ENCODE measurements at regions not wholly inside any gene's neighbourhood (a gene's known extent, or its start where the extent isn't known, plus 50 kb on each side); places are given as distances from the start of the nearest gene placed in this dataset.
"Not testable (repeated sequence)": the region's sequence is repeated elsewhere in the genome, so short reads cannot be mapped to it uniquely, and the experiment has no call there.

- no peak overlapping the region for H3K27ac ChIP-seq (ENCODE audit: low read length)
- no peaks in the 10 kb centered on the region for H3K9me3 ChIP-seq (ENCODE audit: control insufficient read depth in 2 of 2, low read length in 2 of 2)
- H3K4me3 ChIP-seq (ENCODE audit: low read length in 2 of 2) = no peak overlapping the region
- H3K4me1 ChIP-seq (ENCODE audit: control insufficient read depth, insufficient read depth, low read length) = no peaks in the 10 kb centered on the region
- H3K9ac ChIP-seq (ENCODE audit: low read length in 2 of 2) = no peak overlapping the region
- H3K36me3 ChIP-seq (ENCODE audit: control insufficient read depth in 2 of 2, insufficient read depth in 2 of 2, low read length in 2 of 2) = no peaks in the 10 kb centered on the region
- H3K27me3 ChIP-seq (ENCODE audit: control insufficient read depth in 1 of 2, insufficient read depth in 2 of 2, low read length in 2 of 2) = no peaks in the 10 kb centered on the region
Measured at GRCh38 chr11:22920939-22921565, 60.8 kb upstream of the CCDC179 start.

- Histone ChIP-seq H3K9me3 (ENCODE audit: control insufficient read depth in 2 of 2, low read length in 2 of 2) (no peaks in the 10 kb centered on the region), H3K4me3 (ENCODE audit: low read length in 2 of 2) (no peak overlapping the region), H3K36me3 (ENCODE audit: control insufficient read depth in 2 of 2, insufficient read depth in 2 of 2, low read length in 2 of 2) (no peaks in the 10 kb centered on the region), H3K4me1 (ENCODE audit: control insufficient read depth, insufficient read depth, low read length) (no peaks in the 10 kb centered on the region), H3K27ac (ENCODE audit: low read length) (no peak overlapping the region), H3K27me3 (ENCODE audit: control insufficient read depth in 1 of 2, insufficient read depth in 2 of 2, low read length in 2 of 2) (no peaks in the 10 kb centered on the region), H3K9ac (ENCODE audit: low read length in 2 of 2) (no peak overlapping the region)
Measured at GRCh38 chr11:22922672-22923071, 62.4 kb upstream of the CCDC179 start.

- Histone ChIP-seq H3K4me1 (ENCODE audit: control insufficient read depth, insufficient read depth, low read length) (no peaks in the 10 kb centered on the region), H3K4me3 (ENCODE audit: low read length in 2 of 2) (no peak overlapping the region), H3K27me3 (ENCODE audit: control insufficient read depth in 1 of 2, insufficient read depth in 2 of 2, low read length in 2 of 2) (no peaks in the 10 kb centered on the region), H3K36me3 (ENCODE audit: control insufficient read depth in 2 of 2, insufficient read depth in 2 of 2, low read length in 2 of 2) (no peaks in the 10 kb centered on the region), H3K9me3 (ENCODE audit: control insufficient read depth in 2 of 2, low read length in 2 of 2) (no peaks in the 10 kb centered on the region), H3K9ac (ENCODE audit: low read length in 2 of 2) (no peak overlapping the region), H3K27ac (ENCODE audit: low read length) (no peak overlapping the region)
Measured at GRCh38 chr11:22923561-22923960, 63.3 kb upstream of the CCDC179 start.

- H3K27me3 ChIP-seq (ENCODE audit: control insufficient read depth in 1 of 2, insufficient read depth in 2 of 2, low read length in 2 of 2) = no peaks in the 10 kb centered on the region
- no peaks in the 10 kb centered on the region for H3K36me3 ChIP-seq (ENCODE audit: control insufficient read depth in 2 of 2, insufficient read depth in 2 of 2, low read length in 2 of 2)
- no peak overlapping the region for H3K27ac ChIP-seq (ENCODE audit: low read length)
- no peaks in the 10 kb centered on the region for H3K9me3 ChIP-seq (ENCODE audit: control insufficient read depth in 2 of 2, low read length in 2 of 2)
- no peaks in the 10 kb centered on the region for H3K4me1 ChIP-seq (ENCODE audit: control insufficient read depth, insufficient read depth, low read length)
- no peak overlapping the region for H3K4me3 ChIP-seq (ENCODE audit: low read length in 2 of 2)
- H3K9ac ChIP-seq (ENCODE audit: low read length in 2 of 2) = no peak overlapping the region
Measured at GRCh38 chr11:22926341-22926740, 66.1 kb upstream of the CCDC179 start.

- no peaks in the 10 kb centered on the region for H3K36me3 ChIP-seq (ENCODE audit: control insufficient read depth in 2 of 2, insufficient read depth in 2 of 2, low read length in 2 of 2)
- no peaks in the 10 kb centered on the region for H3K9me3 ChIP-seq (ENCODE audit: control insufficient read depth in 2 of 2, low read length in 2 of 2)
- no peaks in the 10 kb centered on the region for H3K4me1 ChIP-seq (ENCODE audit: control insufficient read depth, insufficient read depth, low read length)
- no peaks in the 10 kb centered on the region for H3K27me3 ChIP-seq (ENCODE audit: control insufficient read depth in 1 of 2, insufficient read depth in 2 of 2, low read length in 2 of 2)
- no peak overlapping the region for H3K9ac ChIP-seq (ENCODE audit: low read length in 2 of 2)
- no peak overlapping the region for H3K4me3 ChIP-seq (ENCODE audit: low read length in 2 of 2)
- H3K27ac ChIP-seq (ENCODE audit: low read length) = no peak overlapping the region
Measured at GRCh38 chr11:22927793-22928192, 67.5 kb upstream of the CCDC179 start.

GRCh38 chr11:22928207-22928917, 68.1 kb upstream of the CCDC179 start:
- Histone ChIP-seq H3K27ac (ENCODE audit: low read length) (no peak overlapping the region), H3K9ac (ENCODE audit: low read length in 2 of 2) (no peak overlapping the region), H3K4me1 (ENCODE audit: control insufficient read depth, insufficient read depth, low read length) (no peaks in the 10 kb centered on the region), H3K27me3 (ENCODE audit: control insufficient read depth in 1 of 2, insufficient read depth in 2 of 2, low read length in 2 of 2) (no peaks in the 10 kb centered on the region), H3K36me3 (ENCODE audit: control insufficient read depth in 2 of 2, insufficient read depth in 2 of 2, low read length in 2 of 2) (no peaks in the 10 kb centered on the region), H3K9me3 (ENCODE audit: control insufficient read depth in 2 of 2, low read length in 2 of 2) (no peaks in the 10 kb centered on the region), H3K4me3 (ENCODE audit: low read length in 2 of 2) (no peak overlapping the region)

- Histone ChIP-seq H3K9ac (ENCODE audit: low read length in 2 of 2) (no peak overlapping the region), H3K36me3 (ENCODE audit: control insufficient read depth in 2 of 2, insufficient read depth in 2 of 2, low read length in 2 of 2) (no peaks in the 10 kb centered on the region), H3K27me3 (ENCODE audit: control insufficient read depth in 1 of 2, insufficient read depth in 2 of 2, low read length in 2 of 2) (no peaks in the 10 kb centered on the region), H3K4me1 (ENCODE audit: control insufficient read depth, insufficient read depth, low read length) (no peaks in the 10 kb centered on the region), H3K4me3 (ENCODE audit: low read length in 2 of 2) (no peak overlapping the region), H3K27ac (ENCODE audit: low read length) (no peak overlapping the region), H3K9me3 (ENCODE audit: control insufficient read depth in 2 of 2, low read length in 2 of 2) (no peaks in the 10 kb centered on the region)
Measured at GRCh38 chr11:22930816-22931594, 70.7 kb upstream of the CCDC179 start.

- Histone ChIP-seq H3K36me3 (ENCODE audit: control insufficient read depth in 2 of 2, insufficient read depth in 2 of 2, low read length in 2 of 2) (no peaks in the 10 kb centered on the region), H3K4me1 (ENCODE audit: control insufficient read depth, insufficient read depth, low read length) (no peaks in the 10 kb centered on the region), H3K27me3 (ENCODE audit: control insufficient read depth in 1 of 2, insufficient read depth in 2 of 2, low read length in 2 of 2) (no peaks in the 10 kb centered on the region), H3K9ac (ENCODE audit: low read length in 2 of 2) (no peak overlapping the region), H3K9me3 (ENCODE audit: control insufficient read depth in 2 of 2, low read length in 2 of 2) (no peaks in the 10 kb centered on the region), H3K4me3 (ENCODE audit: low read length in 2 of 2) (no peak overlapping the region), H3K27ac (ENCODE audit: low read length) (no peak overlapping the region)
Measured at GRCh38 chr11:22938691-22939090, 78.4 kb upstream of the CCDC179 start.

GRCh38 chr11:22941544-22941943, 81.3 kb upstream of the CCDC179 start:
- not testable (repeated sequence) for H3K27me3 ChIP-seq (ENCODE audit: control insufficient read depth in 1 of 2, insufficient read depth in 2 of 2, low read length in 2 of 2); H3K9ac ChIP-seq (ENCODE audit: low read length in 2 of 2); H3K9me3 ChIP-seq (ENCODE audit: control insufficient read depth in 2 of 2, low read length in 2 of 2); H3K4me3 ChIP-seq (ENCODE audit: low read length in 2 of 2); H3K27ac ChIP-seq (ENCODE audit: low read length); H3K36me3 ChIP-seq (ENCODE audit: control insufficient read depth in 2 of 2, insufficient read depth in 2 of 2, low read length in 2 of 2); H3K4me1 ChIP-seq (ENCODE audit: control insufficient read depth, insufficient read depth, low read length)

GRCh38 chr11:22957786-22958185, 97.5 kb upstream of the CCDC179 start:
- Histone ChIP-seq H3K27me3 (ENCODE audit: control insufficient read depth in 1 of 2, insufficient read depth in 2 of 2, low read length in 2 of 2) (no peaks in the 10 kb centered on the region), H3K4me3 (ENCODE audit: low read length in 2 of 2) (no peak overlapping the region), H3K9me3 (ENCODE audit: control insufficient read depth in 2 of 2, low read length in 2 of 2) (no peaks in the 10 kb centered on the region), H3K4me1 (ENCODE audit: control insufficient read depth, insufficient read depth, low read length) (no peaks in the 10 kb centered on the region), H3K9ac (ENCODE audit: low read length in 2 of 2) (no peak overlapping the region), H3K27ac (ENCODE audit: low read length) (no peak overlapping the region), H3K36me3 (ENCODE audit: control insufficient read depth in 2 of 2, insufficient read depth in 2 of 2, low read length in 2 of 2) (no peaks in the 10 kb centered on the region)

GRCh38 chr11:22974251-22974650, 114.0 kb upstream of the CCDC179 start:
- Histone ChIP-seq H3K4me1 (ENCODE audit: control insufficient read depth, insufficient read depth, low read length) (no peaks in the 10 kb centered on the region), H3K9ac (ENCODE audit: low read length in 2 of 2) (no peak overlapping the region), H3K27ac (ENCODE audit: low read length) (no peak overlapping the region), H3K27me3 (ENCODE audit: control insufficient read depth in 1 of 2, insufficient read depth in 2 of 2, low read length in 2 of 2) (no peaks in the 10 kb centered on the region), H3K36me3 (ENCODE audit: control insufficient read depth in 2 of 2, insufficient read depth in 2 of 2, low read length in 2 of 2) (no peaks in the 10 kb centered on the region), H3K9me3 (ENCODE audit: control insufficient read depth in 2 of 2, low read length in 2 of 2) (peaks cover 0 to 4% of the 10 kb centered on the region in 2 donors), H3K4me3 (ENCODE audit: low read length in 2 of 2) (no peak overlapping the region)

All from stomach smooth muscle (tissue), 2 donors.